Neural cell (in vitro differentiated cells): ENCODE measurements at regions not wholly inside any gene's neighbourhood (a gene's known extent, or its start where the extent isn't known, plus 50 kb on each side); places are given as distances from the start of the nearest gene placed in this dataset.

Source experiments
- H2AFZ ChIP-seq: fragments of 200-600, 300-800 bp; sonication (generic), shearing (Covaris generic); 2 replicates; pipeline ENCODE4 v1.6.0; 2014; ENCODE audit warnings: low read depth, mild to moderate bottlenecking, antibody characterized with exemption, low read length, moderate library complexity
- H3F3A ChIP-seq: fragments of 200-600 bp; shearing (Covaris generic); 2 replicates; pipeline ENCODE4 v1.6.1; 2016; ENCODE audit warnings: mild to moderate bottlenecking, moderate library complexity, mixed read lengths, antibody characterized with exemption, low read length; ENCODE audit not compliant: insufficient read depth, poor library complexity, severe bottlenecking
- H3K27ac ChIP-seq: fragments of 200-600, 300-800 bp; sonication (generic), shearing (Covaris generic); 2 replicates; pipeline ENCODE4 v1.5.1; 2014; ENCODE audit warnings: mild to moderate bottlenecking, low read length, moderate library complexity
- H3K27me3 ChIP-seq: fragments of 300-800, 200-600 bp; sonication (generic), shearing (Covaris generic); 2 replicates; pipeline ENCODE4 v1.6.0; 2014; ENCODE audit warnings: mild to moderate bottlenecking, low read depth, low read length, moderate library complexity; ENCODE audit not compliant: insufficient read depth
- H3K36me3 ChIP-seq: fragments of 300-800, 200-600 bp; sonication (generic), shearing (Covaris generic); 2 replicates; pipeline ENCODE4 v1.5.1; 2014; ENCODE audit warnings: mild to moderate bottlenecking, antibody characterized with exemption, low read length, moderate library complexity; ENCODE audit not compliant: insufficient read depth
- H3K4me2 ChIP-seq: fragments of 300-800, 200-600 bp; sonication (generic), shearing (Covaris generic); 2 replicates; pipeline ENCODE4 v1.6.0; 2014; ENCODE audit warnings: mild to moderate bottlenecking, low read length
- H3K4me3 ChIP-seq: fragments of 300-800, 200-600 bp; sonication (generic), shearing (Covaris generic); 2 replicates; pipeline ENCODE4 v1.5.1; 2014; ENCODE audit warnings: mild to moderate bottlenecking, low read length, moderate library complexity
- H3K79me2 ChIP-seq: fragments of 200-600 bp; shearing (Covaris generic); replicated peaks from 2 replicates; pipeline ENCODE4 v1.6.0; 2014; ENCODE audit warnings: mild to moderate bottlenecking, low read length, moderate library complexity; ENCODE audit not compliant: insufficient read depth
- H3K9ac ChIP-seq: fragments of 300-800, 200-600 bp; sonication (generic), shearing (Covaris generic); 2 replicates; pipeline ENCODE4 v1.6.1; 2016; ENCODE audit warnings: mild to moderate bottlenecking, low read length, mixed read lengths
- H3K9me2 ChIP-seq: fragments of 200-600 bp; shearing (Covaris generic); 2 replicates; pipeline ENCODE4 v1.6.1; 2016; ENCODE audit warnings: mild to moderate bottlenecking, low read length, mixed read lengths; ENCODE audit not compliant: insufficient read depth
- H3K9me3 ChIP-seq: fragments of 200-600, 300-800 bp; sonication (generic), shearing (Covaris generic); 2 replicates; pipeline ENCODE4 v1.6.1; 2016; ENCODE audit warnings: mild to moderate bottlenecking, mixed run types, low read length, moderate library complexity, mixed read lengths
- H4K20me1 ChIP-seq: fragments of 200-600 bp; shearing (Covaris generic); 2 replicates; pipeline ENCODE4 v1.6.1; 2016; ENCODE audit warnings: mild to moderate bottlenecking, mixed run types; ENCODE audit not compliant: insufficient read depth
- CTCF ChIP-seq: fragments of 450-650 bp; IDR thresholded peaks from 2 replicates; pipeline ENCODE4 v1.5.1; 2014; ENCODE audit warnings: antibody characterized with exemption, mild to moderate bottlenecking, moderate library complexity; ENCODE audit not compliant: poor library complexity, severe bottlenecking
- EP300 ChIP-seq: fragments of 450-650 bp; conservative IDR thresholded peaks from 2 replicates; pipeline ENCODE4 v1.6.1; 2014; ENCODE audit warnings: antibody characterized with exemption, mild to moderate bottlenecking, moderate library complexity; ENCODE audit not compliant: poor library complexity, severe bottlenecking
- EZH2 ChIP-seq: fragments of 200-600, 300-800 bp; shearing (Covaris generic), sonication (generic); IDR thresholded peaks from 2 replicates; pipeline ENCODE4 v1.6.1; 2014; ENCODE audit warnings: antibody characterized with exemption, low read length, borderline replicate concordance, mild to moderate bottlenecking; ENCODE audit not compliant: insufficient read depth, poor library complexity, severe bottlenecking
- MXI1 ChIP-seq: fragments of 450-650 bp; conservative IDR thresholded peaks from 2 replicates; pipeline ENCODE4 v1.6.1; 2014; ENCODE audit warnings: antibody characterized with exemption, mild to moderate bottlenecking; ENCODE audit not compliant: poor library complexity, severe bottlenecking
- POLR2AphosphoS5 ChIP-seq: IDR thresholded peaks from 2 replicates; pipeline ENCODE4 v1.6.1; 2012
- RAD21 ChIP-seq: fragments of 450-650 bp; conservative IDR thresholded peaks from 2 replicates; pipeline ENCODE4 v1.6.1; 2014; ENCODE audit warnings: antibody characterized with exemption, mild to moderate bottlenecking, moderate library complexity
- SMC3 ChIP-seq: fragments of 450-650 bp; conservative IDR thresholded peaks from 2 replicates; pipeline ENCODE4 v1.6.1; 2014; ENCODE audit warnings: antibody characterized with exemption, mild to moderate bottlenecking, moderate library complexity; ENCODE audit not compliant: poor library complexity
- TAF1 ChIP-seq: IDR thresholded peaks from 2 replicates; pipeline ENCODE4 v1.6.1; 2012; ENCODE audit warnings: low read depth
- TF ChIP-seq, protein P1 (sequence below): IDR thresholded peaks from 2 replicates; pipeline ENCODE4 v1.6.1; 2012; ENCODE audit warnings: borderline replicate concordance

DNA sequence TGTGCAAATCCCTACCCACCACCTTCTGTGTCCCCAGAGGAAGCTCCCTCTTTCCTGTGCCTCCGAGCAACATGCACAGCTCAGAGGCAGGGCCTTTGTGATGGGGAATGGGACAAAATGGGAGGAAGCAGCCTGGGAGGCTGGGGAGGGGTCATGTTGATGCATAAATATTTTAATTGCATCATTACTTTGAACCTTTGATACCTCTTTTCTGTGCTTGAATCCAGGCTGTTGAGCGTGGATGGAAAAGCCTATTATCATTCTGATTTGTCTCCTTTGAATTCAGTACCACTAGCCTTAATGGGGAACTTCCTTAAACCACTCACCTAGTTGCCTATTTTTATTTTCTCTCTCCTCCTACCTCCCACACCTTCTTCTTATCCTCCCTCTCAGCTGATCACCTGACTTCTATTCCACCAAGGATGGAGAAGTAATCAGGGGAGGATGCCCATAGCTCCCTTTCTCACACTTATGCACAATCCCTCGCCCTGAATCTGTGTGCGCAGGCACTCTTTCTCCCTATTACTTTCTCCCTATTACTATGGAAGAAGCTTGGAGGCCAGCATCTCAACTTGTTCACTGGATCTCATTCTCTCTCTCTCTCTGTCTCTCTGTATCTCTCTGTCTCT lies 78.5 kb downstream of the SEC61G start:
- Histone ChIP-seq H3K9ac (no peak overlapping the region), H3K36me3 (no peaks in the 10 kb centered on the region), H3K79me2 (no peaks in the 10 kb centered on the region), H3K4me3 (no peak overlapping the region), H4K20me1 (no peaks in the 10 kb centered on the region), H3K9me3 (no peaks in the 10 kb centered on the region), H3K4me2 (no peak overlapping the region), H3F3A (no peaks in the 10 kb centered on the region), H2AFZ (no peak overlapping the region), H3K27ac (no peak overlapping the region), H3K9me2 (no peaks in the 10 kb centered on the region), H3K27me3 (no peaks in the 10 kb centered on the region)
- TF ChIP-seq, protein P1, sequence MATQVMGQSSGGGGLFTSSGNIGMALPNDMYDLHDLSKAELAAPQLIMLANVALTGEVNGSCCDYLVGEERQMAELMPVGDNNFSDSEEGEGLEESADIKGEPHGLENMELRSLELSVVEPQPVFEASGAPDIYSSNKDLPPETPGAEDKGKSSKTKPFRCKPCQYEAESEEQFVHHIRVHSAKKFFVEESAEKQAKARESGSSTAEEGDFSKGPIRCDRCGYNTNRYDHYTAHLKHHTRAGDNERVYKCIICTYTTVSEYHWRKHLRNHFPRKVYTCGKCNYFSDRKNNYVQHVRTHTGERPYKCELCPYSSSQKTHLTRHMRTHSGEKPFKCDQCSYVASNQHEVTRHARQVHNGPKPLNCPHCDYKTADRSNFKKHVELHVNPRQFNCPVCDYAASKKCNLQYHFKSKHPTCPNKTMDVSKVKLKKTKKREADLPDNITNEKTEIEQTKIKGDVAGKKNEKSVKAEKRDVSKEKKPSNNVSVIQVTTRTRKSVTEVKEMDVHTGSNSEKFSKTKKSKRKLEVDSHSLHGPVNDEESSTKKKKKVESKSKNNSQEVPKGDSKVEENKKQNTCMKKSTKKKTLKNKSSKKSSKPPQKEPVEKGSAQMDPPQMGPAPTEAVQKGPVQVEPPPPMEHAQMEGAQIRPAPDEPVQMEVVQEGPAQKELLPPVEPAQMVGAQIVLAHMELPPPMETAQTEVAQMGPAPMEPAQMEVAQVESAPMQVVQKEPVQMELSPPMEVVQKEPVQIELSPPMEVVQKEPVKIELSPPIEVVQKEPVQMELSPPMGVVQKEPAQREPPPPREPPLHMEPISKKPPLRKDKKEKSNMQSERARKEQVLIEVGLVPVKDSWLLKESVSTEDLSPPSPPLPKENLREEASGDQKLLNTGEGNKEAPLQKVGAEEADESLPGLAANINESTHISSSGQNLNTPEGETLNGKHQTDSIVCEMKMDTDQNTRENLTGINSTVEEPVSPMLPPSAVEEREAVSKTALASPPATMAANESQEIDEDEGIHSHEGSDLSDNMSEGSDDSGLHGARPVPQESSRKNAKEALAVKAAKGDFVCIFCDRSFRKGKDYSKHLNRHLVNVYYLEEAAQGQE = no peak
- no peak for TF ChIP-seq SMC3
- no peak for TF ChIP-seq CTCF
- TF ChIP-seq EP300 = no peak
- TF ChIP-seq EZH2 = no peak
- no peak for TF ChIP-seq MXI1
- TF ChIP-seq POLR2AphosphoS5 = no peak
- TF ChIP-seq RAD21 = no peak
- TF ChIP-seq TAF1 = no peak

DNA sequence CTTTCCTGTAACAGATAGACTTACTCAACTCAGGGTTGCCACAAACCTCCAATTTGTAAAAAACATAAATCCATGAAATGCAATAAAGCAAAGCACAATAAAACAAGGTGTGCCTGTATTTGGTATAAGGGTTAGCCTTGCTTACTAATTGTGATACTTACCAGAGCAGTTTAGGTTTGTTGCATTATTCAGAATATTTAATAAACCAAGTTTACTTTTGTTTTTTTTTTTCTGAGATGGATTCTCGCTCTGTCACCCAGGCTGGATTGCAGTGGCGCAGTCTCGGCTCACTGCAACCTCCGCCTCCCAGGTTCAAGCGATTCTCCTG lies 79.6 kb downstream of the SEC61G start:
- H3K79me2 ChIP-seq = no peaks in the 10 kb centered on the region
- no peaks in the 10 kb centered on the region for H3K9me2 ChIP-seq
- no peak overlapping the region for H3K9ac ChIP-seq
- H3F3A ChIP-seq = no peaks in the 10 kb centered on the region
- H3K27me3 ChIP-seq = no peaks in the 10 kb centered on the region
- no peaks in the 10 kb centered on the region for H3K36me3 ChIP-seq
- H3K9me3 ChIP-seq = no peaks in the 10 kb centered on the region
- H3K4me3 ChIP-seq = no peak overlapping the region
- H3K4me2 ChIP-seq = no peak overlapping the region
- no peak overlapping the region for H3K27ac ChIP-seq
- H4K20me1 ChIP-seq = no peaks in the 10 kb centered on the region
- TF ChIP-seq EP300 (no peak), RAD21 (no peak), EZH2 (no peak), MXI1 (no peak), SMC3 (no peak), CTCF (no peak), POLR2AphosphoS5 (no peak), TAF1 (no peak)
- TF ChIP-seq, protein P1 = no peak
- no peak overlapping the region for H2AFZ ChIP-seq
